ENCODE measurements at regions not wholly inside any gene's neighbourhood (a gene's known extent, or its start where the extent isn't known, plus 50 kb on each side); places are given as distances from the start of the nearest gene placed in this dataset.

DNA sequence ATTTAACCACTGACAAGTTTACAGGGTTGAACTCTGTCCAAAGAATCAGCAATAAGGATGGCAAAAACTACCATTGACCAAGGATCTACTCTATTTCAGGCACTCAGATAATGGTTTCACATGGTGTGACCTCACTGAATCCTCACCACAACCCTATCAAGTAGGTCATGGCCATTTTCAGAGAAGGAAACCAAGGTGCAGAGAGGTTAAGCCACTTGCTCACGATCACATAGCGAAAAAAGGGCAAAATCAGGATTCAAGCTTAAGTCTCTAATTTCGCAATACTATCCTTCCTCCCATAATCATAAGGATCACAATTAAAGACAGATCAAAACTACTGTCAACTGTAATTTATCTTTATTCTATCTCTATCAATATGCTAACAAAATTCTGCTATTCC, 191.0 kb upstream of the AFF2 start:
- TF ChIP-seq, protein P1, sequence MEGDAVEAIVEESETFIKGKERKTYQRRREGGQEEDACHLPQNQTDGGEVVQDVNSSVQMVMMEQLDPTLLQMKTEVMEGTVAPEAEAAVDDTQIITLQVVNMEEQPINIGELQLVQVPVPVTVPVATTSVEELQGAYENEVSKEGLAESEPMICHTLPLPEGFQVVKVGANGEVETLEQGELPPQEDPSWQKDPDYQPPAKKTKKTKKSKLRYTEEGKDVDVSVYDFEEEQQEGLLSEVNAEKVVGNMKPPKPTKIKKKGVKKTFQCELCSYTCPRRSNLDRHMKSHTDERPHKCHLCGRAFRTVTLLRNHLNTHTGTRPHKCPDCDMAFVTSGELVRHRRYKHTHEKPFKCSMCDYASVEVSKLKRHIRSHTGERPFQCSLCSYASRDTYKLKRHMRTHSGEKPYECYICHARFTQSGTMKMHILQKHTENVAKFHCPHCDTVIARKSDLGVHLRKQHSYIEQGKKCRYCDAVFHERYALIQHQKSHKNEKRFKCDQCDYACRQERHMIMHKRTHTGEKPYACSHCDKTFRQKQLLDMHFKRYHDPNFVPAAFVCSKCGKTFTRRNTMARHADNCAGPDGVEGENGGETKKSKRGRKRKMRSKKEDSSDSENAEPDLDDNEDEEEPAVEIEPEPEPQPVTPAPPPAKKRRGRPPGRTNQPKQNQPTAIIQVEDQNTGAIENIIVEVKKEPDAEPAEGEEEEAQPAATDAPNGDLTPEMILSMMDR (IDR thresholded peaks at IDR 0.05; ENCODE audit: borderline replicate concordance, extremely low read depth, low read length, poor library complexity, severe bottlenecking), result no peak
- TF ChIP-seq EZH2 (IDR thresholded peaks at IDR 0.05; ENCODE audit: borderline replicate concordance, low read depth, low read length, severe bottlenecking), result no peak

Measured in DND-41 (cell line).